ENCODE measurements at regions not wholly inside any gene's neighbourhood (a gene's known extent, or its start where the extent isn't known, plus 50 kb on each side); places are given as distances from the start of the nearest gene placed in this dataset.
A peak's percentile ranks its signal among the peaks of the same experiment; 100 is the strongest.

DNA sequence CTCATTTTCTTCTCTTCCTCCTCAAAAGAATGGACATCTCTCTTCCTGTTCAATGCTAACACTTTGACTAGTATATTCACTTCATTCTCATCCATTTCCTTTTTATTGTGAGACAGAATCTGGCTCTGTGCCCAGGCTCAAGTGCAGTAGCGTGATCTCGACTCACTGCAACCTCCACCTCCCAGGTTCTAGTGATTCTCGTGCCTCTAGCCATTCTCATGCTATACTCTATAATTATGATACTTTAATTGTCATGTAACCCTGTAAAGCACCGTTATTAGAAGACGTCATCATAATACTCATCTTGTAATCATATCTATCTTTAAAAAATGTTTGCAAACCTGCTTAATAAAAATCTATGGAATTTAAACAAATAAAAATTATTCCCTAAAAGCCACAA, 107.0 kb downstream of the SHOX2 start (continued):
- TF ChIP-seq, protein P1, sequence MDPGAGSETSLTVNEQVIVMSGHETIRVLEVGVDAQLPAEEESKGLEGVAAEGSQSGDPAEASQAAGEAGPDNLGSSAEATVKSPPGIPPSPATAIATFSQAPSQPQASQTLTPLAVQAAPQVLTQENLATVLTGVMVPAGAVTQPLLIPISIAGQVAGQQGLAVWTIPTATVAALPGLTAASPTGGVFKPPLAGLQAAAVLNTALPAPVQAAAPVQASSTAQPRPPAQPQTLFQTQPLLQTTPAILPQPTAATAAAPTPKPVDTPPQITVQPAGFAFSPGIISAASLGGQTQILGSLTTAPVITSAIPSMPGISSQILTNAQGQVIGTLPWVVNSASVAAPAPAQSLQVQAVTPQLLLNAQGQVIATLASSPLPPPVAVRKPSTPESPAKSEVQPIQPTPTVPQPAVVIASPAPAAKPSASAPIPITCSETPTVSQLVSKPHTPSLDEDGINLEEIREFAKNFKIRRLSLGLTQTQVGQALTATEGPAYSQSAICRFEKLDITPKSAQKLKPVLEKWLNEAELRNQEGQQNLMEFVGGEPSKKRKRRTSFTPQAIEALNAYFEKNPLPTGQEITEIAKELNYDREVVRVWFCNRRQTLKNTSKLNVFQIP (CRISPR knock-in tag; IDR thresholded peaks at IDR 0.05; ENCODE audit: borderline replicate concordance, low read depth), result no peak
- TF ChIP-seq GLIS3 (CRISPR knock-in tag; IDR thresholded peaks at IDR 0.05), result no peak
- no peak for TF ChIP-seq SNAI2 (CRISPR knock-in tag; IDR thresholded peaks at IDR 0.05)
- no peak for TF ChIP-seq ZNF565 (CRISPR knock-in tag; conservative IDR thresholded peaks at IDR 0.05; ENCODE audit: low read depth)

GRCh38 chr3:157982359-157982758, 123.9 kb downstream of the SHOX2 start:
- TF ChIP-seq PATZ1 (CRISPR knock-in tag; IDR thresholded peaks at IDR 0.05; ENCODE audit: borderline replicate concordance) (no peak), GLIS3 (CRISPR knock-in tag; IDR thresholded peaks at IDR 0.05) (no peak), ISL1 (CRISPR knock-in tag; IDR thresholded peaks at IDR 0.05) (peak; percentile 85)
- ATAC-seq, result peak; percentile 43; the same call in 2 of the 3 replicates

DNA sequence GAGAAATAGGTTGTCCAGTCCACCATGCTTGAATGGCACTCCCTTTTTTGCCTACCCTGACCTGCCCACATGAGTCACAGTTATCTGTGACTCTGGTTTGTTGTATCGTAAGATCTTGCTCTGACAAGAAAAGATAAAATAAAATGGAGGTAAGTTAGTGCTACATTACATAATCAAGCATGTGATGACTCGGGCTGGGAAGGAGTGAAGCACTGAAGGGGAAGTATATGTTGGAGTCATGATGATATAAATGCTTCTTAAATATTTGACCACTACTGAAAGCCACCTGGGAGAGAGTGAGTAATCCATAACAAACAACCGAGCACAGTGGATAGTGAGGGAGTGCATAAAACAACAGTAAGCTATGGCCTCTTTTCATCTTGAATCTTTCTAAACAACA, 124.4 kb downstream of the SHOX2 start:
- TF ChIP-seq SNAI2 (CRISPR knock-in tag; IDR thresholded peaks at IDR 0.05), result no peak
- TF ChIP-seq ESRRG (CRISPR knock-in tag; IDR thresholded peaks at IDR 0.05), result no peak
- TF ChIP-seq, protein P1 (CRISPR knock-in tag; IDR thresholded peaks at IDR 0.05; ENCODE audit: borderline replicate concordance, low read depth), result no peak
- TF ChIP-seq ZNF8 (CRISPR knock-in tag; IDR thresholded peaks at IDR 0.05), result no peak
- TF ChIP-seq TCF4 (CRISPR knock-in tag; IDR thresholded peaks at IDR 0.05; ENCODE audit: borderline replicate concordance), result no peak
- TF ChIP-seq PPARA (CRISPR knock-in tag; IDR thresholded peaks at IDR 0.05; ENCODE audit: borderline replicate concordance), result no peak
- TF ChIP-seq CSDC2 (CRISPR knock-in tag; IDR thresholded peaks at IDR 0.05), result no peak
- no peak for TF ChIP-seq ZFP30 (CRISPR knock-in tag; IDR thresholded peaks at IDR 0.05)
- no peak for TF ChIP-seq ZFP3 (CRISPR knock-in tag; IDR thresholded peaks at IDR 0.05)
- no peak for TF ChIP-seq PATZ1 (CRISPR knock-in tag; IDR thresholded peaks at IDR 0.05; ENCODE audit: borderline replicate concordance)
- TF ChIP-seq ZNF565 (CRISPR knock-in tag; conservative IDR thresholded peaks at IDR 0.05; ENCODE audit: low read depth), result no peak
- TF ChIP-seq CREB5 (CRISPR knock-in tag; IDR thresholded peaks at IDR 0.05; ENCODE audit: low read depth), result no peak
- no peak for TF ChIP-seq TSHZ2 (CRISPR knock-in tag; IDR thresholded peaks at IDR 0.05)
- no peak for TF ChIP-seq ZNF70 (CRISPR knock-in tag; IDR thresholded peaks at IDR 0.05)
- TF ChIP-seq ISL1 (CRISPR knock-in tag; IDR thresholded peaks at IDR 0.05), result no peak
- TF ChIP-seq TOX (CRISPR knock-in tag; IDR thresholded peaks at IDR 0.05; ENCODE audit: borderline replicate concordance), result no peak
- no peak for TF ChIP-seq ZC3H10 (CRISPR knock-in tag; IDR thresholded peaks at IDR 0.05)
- no peak for TF ChIP-seq OSR1 (CRISPR knock-in tag; IDR thresholded peaks at IDR 0.05)
- ATAC-seq, result peak; percentile 52; the same call in 2 of the 3 replicates
